IMR-90 (cell line): ENCODE measurements at regions not wholly inside any gene's neighbourhood (a gene's known extent, or its start where the extent isn't known, plus 50 kb on each side); places are given as distances from the start of the nearest gene placed in this dataset.

Source experiments
- ATAC-seq: fragments of 200-7000 bp; cut with Tn5 transposase; 2 replicates; pipeline ENCODE4 v1.9.1; 2020; ENCODE audit warnings: low read depth, mild to moderate bottlenecking, moderate library complexity
- BruUV-seq: library from RNA; stranded (reverse); fragments of 400-500 nt; replicated peaks from 2 replicates; lab custom pipeline; 2021; lab: Mats Ljungman, UMichigan
- CTCF ChIA-PET: fragments of 300-600 bp; formaldehyde crosslinking; extraction: SDS; loops from one replicate; lab custom pipeline; 2021; ENCODE audit warnings: antibody characterized with exemption; lab: Yijun Ruan, JAX
- POLR2A ChIA-PET: fragments of 300-600 bp; sonication (Branson Sonifier 250); formaldehyde crosslinking; loops from one replicate; lab custom pipeline; 2022; ENCODE audit warnings: antibody characterized with exemption; ENCODE audit not compliant: unreplicated experiment; lab: Charles Lee
- DNase-seq: peaks from one replicate; pipeline ENCODE4 v3.0.0; 2013
- H2AFZ ChIP-seq: replicated peaks from 2 replicates; pipeline ENCODE3; 2013; ENCODE audit warnings: low read length, mild to moderate bottlenecking; ENCODE audit not compliant: poor library complexity
- H2AK5ac ChIP-seq: 2 replicates; pipeline ENCODE4 v1.6.1; 2013; ENCODE audit warnings: low read depth, low read length, inconsistent platforms
- H2AK9ac ChIP-seq: replicated peaks from 2 replicates; pipeline ENCODE3; 2013; ENCODE audit warnings: mild to moderate bottlenecking, low read depth, low read length, moderate library complexity; ENCODE audit not compliant: poor library complexity
- H2BK120ac ChIP-seq: 2 replicates; pipeline ENCODE4 v1.6.1; 2013; ENCODE audit warnings: low read depth, low read length, inconsistent platforms
- H2BK15ac ChIP-seq: 3 replicates; pipeline ENCODE4 v1.6.1; 2013; ENCODE audit warnings: low read depth, low read length, inconsistent platforms
- H2BK20ac ChIP-seq: 2 replicates; pipeline ENCODE4 v1.6.1; 2013; ENCODE audit warnings: low read depth, mild to moderate bottlenecking, inconsistent platforms, low read length, moderate library complexity
- H2BK5ac ChIP-seq: 2 replicates; pipeline ENCODE4 v1.6.1; 2013; ENCODE audit warnings: mild to moderate bottlenecking, low read depth, low read length, inconsistent platforms; ENCODE audit not compliant: poor library complexity, severe bottlenecking
- H3K14ac ChIP-seq: replicated peaks from 2 replicates; pipeline ENCODE4 v1.6.1; 2013; ENCODE audit warnings: low read depth, low read length, inconsistent platforms
- H3K18ac ChIP-seq: 2 replicates; pipeline ENCODE4 v1.6.1; 2013; ENCODE audit warnings: low read depth, low read length, control low read depth
- H3K23ac ChIP-seq: 2 replicates; pipeline ENCODE4 v1.6.1; 2013; ENCODE audit warnings: low read depth, low read length, inconsistent platforms
- H3K27ac ChIP-seq: 2 replicates; pipeline ENCODE4 v1.5.1; 2013; ENCODE audit warnings: mild to moderate bottlenecking, control low read depth, low read length; ENCODE audit not compliant: insufficient read depth
- H3K27me3 ChIP-seq: 2 replicates; pipeline ENCODE4 v1.6.1; 2013; ENCODE audit warnings: low read length; ENCODE audit not compliant: control insufficient read depth, insufficient read depth
- H3K36me3 ChIP-seq: 2 replicates; pipeline ENCODE4 v1.6.1; 2013; ENCODE audit warnings: low read length, mixed read lengths; ENCODE audit not compliant: control insufficient read depth, insufficient read depth
- H3K4ac ChIP-seq: 2 replicates; pipeline ENCODE4 v1.6.1; 2013; ENCODE audit warnings: low read depth, low read length, inconsistent platforms
- H3K4me1 ChIP-seq: 2 replicates; pipeline ENCODE4 v1.6.1; 2013; ENCODE audit warnings: low read length, mixed read lengths; ENCODE audit not compliant: control insufficient read depth, insufficient read depth
- H3K4me2 ChIP-seq: 2 replicates; pipeline ENCODE4 v1.6.1; 2013; ENCODE audit warnings: low read depth, mild to moderate bottlenecking, control low read depth, low read length, moderate library complexity
- H3K4me3 ChIP-seq: 2 replicates; pipeline ENCODE4 v1.5.1; 2013; ENCODE audit warnings: low read depth, mild to moderate bottlenecking, control low read depth, low read length, moderate library complexity; ENCODE audit not compliant: insufficient read depth
- H3K56ac ChIP-seq: 2 replicates; pipeline ENCODE4 v1.6.1; 2013; ENCODE audit warnings: low read length, inconsistent platforms; ENCODE audit not compliant: insufficient read depth; ENCODE audit errors: extremely low read depth
- H3K79me1 ChIP-seq, 2 experiments: 2 replicates each; pipeline ENCODE4 v1.6.1; 2013; ENCODE audit warnings: low read length in 2 of 2, inconsistent platforms in 1 of 2, low read depth in 1 of 2
- H3K9ac ChIP-seq: 2 replicates; pipeline ENCODE4 v1.6.1; 2013; ENCODE audit warnings: low read depth, low read length, control low read depth
- H3K9me1 ChIP-seq: 2 replicates; pipeline ENCODE4 v1.6.1; 2013; ENCODE audit warnings: low read length, inconsistent platforms; ENCODE audit not compliant: insufficient read depth
- H3K9me3 ChIP-seq: 2 replicates; pipeline ENCODE4 v1.6.1; 2013; ENCODE audit warnings: low read length; ENCODE audit not compliant: control insufficient read depth, insufficient read depth
- H4K20me1 ChIP-seq: 2 replicates; pipeline ENCODE4 v1.6.1; 2013; ENCODE audit warnings: low read length, inconsistent platforms; ENCODE audit not compliant: insufficient read depth
- H4K5ac ChIP-seq: 2 replicates; pipeline ENCODE4 v1.6.1; 2013; ENCODE audit warnings: mild to moderate bottlenecking, low read depth, low read length, control low read depth
- H4K8ac ChIP-seq, 2 experiments: 2 replicates each; pipeline ENCODE4 v1.6.1; 2013; ENCODE audit warnings: low read depth in 2 of 2, low read length in 2 of 2, control low read depth in 1 of 2, inconsistent platforms in 1 of 2
- H4K91ac ChIP-seq: 2 replicates; pipeline ENCODE4 v1.6.1; 2013; ENCODE audit warnings: low read depth, low read length, inconsistent platforms; ENCODE audit not compliant: insufficient read depth
- BHLHE40 ChIP-seq: fragments of 150-350 bp; IDR thresholded peaks from 2 replicates; pipeline ENCODE4 v1.6.1; 2016; ENCODE audit warnings: mild to moderate bottlenecking, low read depth, low read length
- CEBPB ChIP-seq: IDR thresholded peaks from 2 replicates; pipeline ENCODE4 v1.6.1; 2012; ENCODE audit warnings: low read depth, low read length, improper control_type of control experiment
- MAFK ChIP-seq: IDR thresholded peaks from 2 replicates; pipeline ENCODE4 v1.6.1; 2012; ENCODE audit warnings: low read depth, low read length, improper control_type of control experiment
- MXI1 ChIP-seq: IDR thresholded peaks from 2 replicates; pipeline ENCODE4 v1.6.1; 2012; ENCODE audit warnings: low read depth, mild to moderate bottlenecking, low read length, moderate library complexity, borderline replicate concordance
- RAD21 ChIP-seq: IDR thresholded peaks from 2 replicates; pipeline ENCODE4 v1.6.1; 2012; ENCODE audit warnings: low read length, improper control_type of control experiment
- RFX5 ChIP-seq: IDR thresholded peaks from 2 replicates; pipeline ENCODE4 v1.8.0; 2012; ENCODE audit warnings: low read depth, mild to moderate bottlenecking, low read length, moderate library complexity
- WGBS, 2 experiments: methylation state at CpG; one replicate each; pipeline versions ENCODE4 v1.1.5 to v1.1.7; 2013; ENCODE audit warnings: missing lambda C conversion rate in 2 of 2; ENCODE audit not compliant: insufficient read length in 1 of 2; ENCODE audit errors: extremely low coverage in 2 of 2; 5-methylcytosine and 5-hydroxymethylcytosine counted together
- dilution Hi-C: fragments of 300-500 bp; cut with HindIII; formaldehyde crosslinking; loops from one replicate; pipeline ENCODE4 v1.14.3; 2018; ENCODE audit warnings: low sequenced_read_pairs; ENCODE audit not compliant: unreplicated experiment
- in situ Hi-C: fragments of 300-500 bp; cut with MboI; formaldehyde crosslinking; loops from 3 replicates; pipeline ENCODE4 v1.14.3; 2019; ENCODE audit warnings: low sequenced_read_pairs, inconsistent platforms, mixed read lengths
- intact Hi-C: fragments of 100-400 bp; cut with micrococcal nuclease; formaldehyde crosslinking; loops from 2 replicates; pipeline ENCODE4 v1.10.0; 2022

DNA sequence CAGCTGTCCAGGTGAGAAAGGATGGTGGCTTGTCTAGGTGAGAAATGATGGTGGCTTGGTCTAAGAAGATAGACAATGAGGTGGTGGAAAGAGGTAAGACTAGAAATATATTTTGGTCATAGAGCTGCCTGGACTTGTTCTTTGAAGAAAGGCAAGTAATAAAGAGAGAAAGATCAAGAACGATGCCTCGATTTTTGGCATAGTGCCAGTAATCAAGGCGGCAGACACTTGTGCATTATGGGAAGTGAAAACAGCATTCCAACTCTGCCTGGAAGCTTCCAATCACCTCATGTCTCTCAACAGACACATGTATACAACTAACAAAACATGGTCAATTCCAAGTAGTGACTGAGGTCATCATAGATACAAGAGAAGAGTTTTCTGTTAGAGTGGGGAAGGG is 423.8 kb upstream of the NRP1 start:
- H4K5ac ChIP-seq = no peak overlapping the region
- H3K27ac ChIP-seq = no peak overlapping the region
- H3K9me3 ChIP-seq = 0 out of 2 replicates have a peak, but pooled peaks cover 1% of the 10 kb centered on the region
- intact Hi-C loops = no loop called here
- H2BK20ac ChIP-seq = no peak overlapping the region
- H3K23ac ChIP-seq = no peak overlapping the region
- H3K27me3 ChIP-seq = peaks cover 9% of the 10 kb centered on the region; the same call in 1 of the 2 replicates
- no peaks in the 10 kb centered on the region for H4K20me1 ChIP-seq
- no peak overlapping the region for H2AK9ac ChIP-seq
- no peak overlapping the region for H4K91ac ChIP-seq
- no peaks in the 10 kb centered on the region for H3K9me1 ChIP-seq
- no peak overlapping the region for H3K9ac ChIP-seq
- no peak for TF ChIP-seq CEBPB
- no peak for TF ChIP-seq RFX5
- no peak for TF ChIP-seq MXI1
- no peak for TF ChIP-seq RAD21
- TF ChIP-seq MAFK = no peak
- TF ChIP-seq BHLHE40 = no peak
- no peak overlapping the region for H3K4me2 ChIP-seq
- H3K14ac ChIP-seq = no peak overlapping the region
- dilution Hi-C loops = no loop called here
- no peak overlapping the region for H3K56ac ChIP-seq
- no peak overlapping the region for H3K18ac ChIP-seq
- H3K36me3 ChIP-seq = no peaks in the 10 kb centered on the region
- ChIA-PET POLR2A (no interaction called here), CTCF (no interaction called here)
- no CpG with 5 or more reads among the region's 3 CpGs for WGBS, 2 experiments
- no peak overlapping the region for H2BK5ac ChIP-seq
- in situ Hi-C loops = no loop called here
- no peaks in the 10 kb centered on the region for H3K4me1 ChIP-seq
- H3K4me3 ChIP-seq = no peak overlapping the region
- no peak overlapping the region for H3K4ac ChIP-seq
- H2BK120ac ChIP-seq = no peak overlapping the region
- BruUV-seq = no TSS peak
- no peak for ATAC-seq
- H2BK15ac ChIP-seq = no peak overlapping the region
- no peaks in the 10 kb centered on the region for H3K79me1 ChIP-seq
- DNase-seq = no peak
- no peak overlapping the region for H2AFZ ChIP-seq
- H2AK5ac ChIP-seq = no peak overlapping the region
- no peak overlapping the region for H4K8ac ChIP-seq
